Breast epithelium (tissue), 4 donors: ENCODE measurements at regions not wholly inside any gene's neighbourhood (a gene's known extent, or its start where the extent isn't known, plus 50 kb on each side); places are given as distances from the start of the nearest gene placed in this dataset.

Experiments used
- DNase-seq, 2 donors: peaks; one replicate each; pipeline ENCODE4 v3.0.0-alpha.2; 2019; ENCODE audit warnings: low spot score in 2 of 2
- H3K27ac ChIP-seq, 2 donors: fragments of 200-600 bp; sonication (generic) in 1 of 2; one replicate each; pipeline ENCODE4 v1.5.1; 2016 to 2019; ENCODE audit warnings: mild to moderate bottlenecking in 1 of 2
- H3K27me3 ChIP-seq, 2 donors: fragments of 200-600 bp; sonication (generic) in 1 of 2; one replicate each; pipeline versions ENCODE4 v1.5.1 to v1.6.0; 2017 to 2019; ENCODE audit warnings: control low read depth in 1 of 2, mild to moderate bottlenecking in 1 of 2
- H3K36me3 ChIP-seq: fragments of 200-600 bp; one replicate; pipeline ENCODE4 v1.5.1; 2019
- H3K4me1 ChIP-seq, 2 donors: fragments of 200-600 bp; sonication (generic); one replicate each; pipeline ENCODE4 v1.5.1; 2016 to 2019; ENCODE audit warnings: control low read depth in 1 of 2
- H3K4me3 ChIP-seq, 3 donors: fragments of 200-600 bp; sonication (generic); 1 replicate in 2 of 3; 2 replicates in 1 of 3; pipeline ENCODE4 v1.5.1; 2016 to 2019; ENCODE audit warnings: mild to moderate bottlenecking in 3 of 3, moderate library complexity in 2 of 3
- H3K9me3 ChIP-seq, 2 donors: fragments of 200-600 bp; sonication (generic) in 1 of 2; one replicate each; pipeline ENCODE4 v1.5.1; 2016 to 2019; ENCODE audit warnings: control low read depth in 1 of 2
- POLR2A ChIP-seq: fragments of 450-650 bp; IDR thresholded peaks from one replicate; pipeline ENCODE4 v1.6.1; 2016; ENCODE audit warnings: antibody characterized with exemption, mild to moderate bottlenecking, moderate library complexity
- POLR2AphosphoS5 ChIP-seq, 3 donors: sonication (generic); formaldehyde crosslinking; IDR thresholded peaks; one replicate each; pipeline ENCODE4 v1.6.1; 2017; ENCODE audit warnings: antibody characterized with exemption in 3 of 3
- intact Hi-C: fragments of 100-400 bp; cut with DNase I; formaldehyde crosslinking; loops from one replicate; pipeline ENCODE4 v1.15.1; 2023; ENCODE audit warnings: low total_unique reads
- TF ChIP-seq, protein P1 (sequence below), 3 donors: fragments of 450-650 bp; IDR thresholded peaks; one replicate each; pipeline ENCODE4 v1.5.1; 2016 to 2017; ENCODE audit warnings: antibody characterized with exemption in 3 of 3, mild to moderate bottlenecking in 3 of 3, moderate library complexity in 3 of 3

GRCh38 chr12:19953734-19954133, 414.6 kb upstream of the PDE3A start:
- Histone ChIP-seq H3K27me3 (no peaks in the 10 kb centered on the region), H3K9me3 (no peaks in the 10 kb centered on the region), H3K27ac (no peak overlapping the region), H3K36me3 (no peaks in the 10 kb centered on the region), H3K4me1 (no peaks in the 10 kb centered on the region), H3K4me3 (no peak overlapping the region)
- no peak for DNase-seq
- TF ChIP-seq, protein P1, sequence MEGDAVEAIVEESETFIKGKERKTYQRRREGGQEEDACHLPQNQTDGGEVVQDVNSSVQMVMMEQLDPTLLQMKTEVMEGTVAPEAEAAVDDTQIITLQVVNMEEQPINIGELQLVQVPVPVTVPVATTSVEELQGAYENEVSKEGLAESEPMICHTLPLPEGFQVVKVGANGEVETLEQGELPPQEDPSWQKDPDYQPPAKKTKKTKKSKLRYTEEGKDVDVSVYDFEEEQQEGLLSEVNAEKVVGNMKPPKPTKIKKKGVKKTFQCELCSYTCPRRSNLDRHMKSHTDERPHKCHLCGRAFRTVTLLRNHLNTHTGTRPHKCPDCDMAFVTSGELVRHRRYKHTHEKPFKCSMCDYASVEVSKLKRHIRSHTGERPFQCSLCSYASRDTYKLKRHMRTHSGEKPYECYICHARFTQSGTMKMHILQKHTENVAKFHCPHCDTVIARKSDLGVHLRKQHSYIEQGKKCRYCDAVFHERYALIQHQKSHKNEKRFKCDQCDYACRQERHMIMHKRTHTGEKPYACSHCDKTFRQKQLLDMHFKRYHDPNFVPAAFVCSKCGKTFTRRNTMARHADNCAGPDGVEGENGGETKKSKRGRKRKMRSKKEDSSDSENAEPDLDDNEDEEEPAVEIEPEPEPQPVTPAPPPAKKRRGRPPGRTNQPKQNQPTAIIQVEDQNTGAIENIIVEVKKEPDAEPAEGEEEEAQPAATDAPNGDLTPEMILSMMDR (IDR thresholded peaks at IDR 0.05) = no peak
- TF ChIP-seq POLR2A = no peak
- TF ChIP-seq POLR2AphosphoS5 (IDR thresholded peaks at IDR 0.05) = no peak
- intact Hi-C loops = no loop called here

- intact Hi-C loops = no loop called here
- Histone ChIP-seq H3K36me3 (no peaks in the 10 kb centered on the region), H3K4me1 (no peaks in the 10 kb centered on the region), H3K27me3 (no peaks in the 10 kb centered on the region), H3K27ac (no peak overlapping the region), H3K4me3 (no peak overlapping the region), H3K9me3 (no peaks in the 10 kb centered on the region)
- TF ChIP-seq, protein P1 (IDR thresholded peaks at IDR 0.05) = no peak
- TF ChIP-seq POLR2A (no peak), POLR2AphosphoS5 (IDR thresholded peaks at IDR 0.05) (no peak)
- DNase-seq = no peak
Measured at GRCh38 chr12:19954163-19954562, 414.2 kb upstream of the PDE3A start.

DNA sequence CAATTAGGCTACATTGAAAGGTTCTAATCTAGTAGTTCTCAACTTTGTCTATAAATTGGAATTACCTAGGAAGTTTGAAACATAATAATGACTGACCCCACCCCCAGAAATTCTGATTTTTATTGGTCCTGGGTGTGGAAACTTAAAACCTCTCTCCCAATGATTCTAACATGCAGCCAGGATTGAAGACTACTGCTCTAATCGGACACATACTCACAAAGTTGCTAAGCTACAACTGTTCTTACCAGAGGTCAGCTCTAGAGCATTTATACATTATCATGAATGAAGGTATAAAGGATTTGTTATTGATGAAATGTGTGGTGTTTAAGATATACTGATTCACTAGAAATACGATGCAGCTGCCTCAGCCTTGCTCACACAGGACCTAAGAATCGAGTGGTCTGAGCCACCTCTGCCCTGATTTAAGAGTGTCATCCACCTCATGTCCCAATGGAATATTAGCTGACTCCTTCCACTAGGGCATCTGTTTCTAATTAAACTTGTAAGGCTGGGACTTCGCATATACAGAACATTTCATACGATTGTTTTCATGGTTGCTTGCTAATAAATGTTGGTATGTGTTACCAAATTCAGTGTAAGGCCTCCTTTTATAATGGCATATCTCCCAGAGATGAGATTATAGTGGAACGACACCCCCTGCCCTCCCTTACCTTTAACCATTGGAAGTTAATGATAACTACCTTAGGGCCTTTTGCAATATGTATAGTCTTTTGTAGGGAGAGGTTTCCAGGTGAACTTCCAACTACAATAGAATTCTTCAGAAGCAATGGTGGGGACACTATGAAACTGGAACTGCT, 410.8 kb upstream of the PDE3A start:
- no peak for DNase-seq
- Histone ChIP-seq H3K27me3 (no peaks in the 10 kb centered on the region), H3K36me3 (no peaks in the 10 kb centered on the region), H3K4me3 (no peak overlapping the region), H3K4me1 (no peaks in the 10 kb centered on the region), H3K9me3 (no peaks in the 10 kb centered on the region), H3K27ac (no peak overlapping the region)
- intact Hi-C loops = no loop called here
- TF ChIP-seq POLR2AphosphoS5 (IDR thresholded peaks at IDR 0.05) (no peak), POLR2A (no peak)
- TF ChIP-seq, protein P1 (IDR thresholded peaks at IDR 0.05) = no peak

DNA sequence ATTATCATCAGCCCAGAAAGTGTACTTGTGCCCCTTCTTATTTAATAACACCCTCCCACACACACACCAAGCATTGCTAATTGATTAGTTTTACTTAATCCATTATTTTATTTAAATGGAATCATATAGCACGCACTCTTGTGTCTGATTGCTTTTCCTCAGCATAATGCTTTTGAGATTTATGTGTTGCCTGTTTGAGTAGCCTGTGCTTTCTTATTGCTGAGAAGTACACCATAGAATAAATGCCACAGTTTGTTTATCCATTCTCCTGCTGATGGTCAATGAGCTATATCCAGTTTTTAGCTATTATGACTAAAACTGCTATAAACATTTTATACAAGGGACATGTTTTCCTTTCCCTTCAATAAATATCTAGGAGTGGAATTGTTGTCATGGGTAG, 409.9 kb upstream of the PDE3A start:
- Histone ChIP-seq H3K4me1 (no peaks in the 10 kb centered on the region), H3K27me3 (no peaks in the 10 kb centered on the region), H3K36me3 (no peaks in the 10 kb centered on the region), H3K27ac (no peak overlapping the region), H3K4me3 (no peak overlapping the region), H3K9me3 (no peaks in the 10 kb centered on the region)
- no peak for TF ChIP-seq POLR2A
- TF ChIP-seq, protein P1 (IDR thresholded peaks at IDR 0.05) = no peak
- no peak for DNase-seq
- intact Hi-C loops = no loop called here

DNA sequence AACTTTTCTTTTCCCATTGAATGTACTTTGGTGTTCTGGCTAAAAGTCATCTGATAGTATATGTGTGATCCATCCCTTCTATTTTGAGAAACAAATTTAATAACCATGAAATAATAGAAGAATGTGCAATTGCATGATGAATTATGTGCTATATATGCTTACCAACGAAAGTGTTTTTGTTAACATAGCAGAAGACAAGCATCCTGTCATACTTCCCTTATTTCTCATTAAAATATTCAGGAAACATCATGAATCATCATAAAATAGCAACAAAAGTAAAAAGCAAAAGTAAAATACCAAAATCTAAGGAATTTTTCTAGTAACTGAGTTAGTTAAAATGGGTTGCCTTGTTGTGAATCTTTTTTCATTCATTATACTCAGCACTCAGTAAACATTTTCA, 409.0 kb upstream of the PDE3A start:
- no peaks in the 10 kb centered on the region for H3K4me1 ChIP-seq
- no peak for DNase-seq
- TF ChIP-seq, protein P1 (IDR thresholded peaks at IDR 0.05) = no peak
- TF ChIP-seq POLR2A (no peak), POLR2AphosphoS5 (IDR thresholded peaks at IDR 0.05) (no peak)
- no peaks in the 10 kb centered on the region for H3K9me3 ChIP-seq
- no peak overlapping the region for H3K27ac ChIP-seq
- H3K36me3 ChIP-seq = no peaks in the 10 kb centered on the region
- no peak overlapping the region for H3K4me3 ChIP-seq
- H3K27me3 ChIP-seq = no peaks in the 10 kb centered on the region
- intact Hi-C loops = no loop called here
